IMR-90 (cell line): ENCODE measurements at regions not wholly inside any gene's neighbourhood (a gene's known extent, or its start where the extent isn't known, plus 50 kb on each side); places are given as distances from the start of the nearest gene placed in this dataset.

Experiments
- ATAC-seq: fragments of 200-7000 bp; cut with Tn5 transposase; 2 replicates; pipeline ENCODE4 v1.9.1; 2020; ENCODE audit warnings: low read depth, mild to moderate bottlenecking, moderate library complexity
- BruUV-seq: library from RNA; stranded (reverse); fragments of 400-500 nt; replicated peaks from 2 replicates; lab custom pipeline; 2021; lab: Mats Ljungman, UMichigan
- CTCF ChIA-PET: fragments of 300-600 bp; formaldehyde crosslinking; extraction: SDS; loops from one replicate; lab custom pipeline; 2021; ENCODE audit warnings: antibody characterized with exemption; lab: Yijun Ruan, JAX
- POLR2A ChIA-PET: fragments of 300-600 bp; sonication (Branson Sonifier 250); formaldehyde crosslinking; loops from one replicate; lab custom pipeline; 2022; ENCODE audit warnings: antibody characterized with exemption; ENCODE audit not compliant: unreplicated experiment; lab: Charles Lee
- DNase-seq: peaks from one replicate; pipeline ENCODE4 v3.0.0; 2013
- H2AFZ ChIP-seq: replicated peaks from 2 replicates; pipeline ENCODE3; 2013; ENCODE audit warnings: low read length, mild to moderate bottlenecking; ENCODE audit not compliant: poor library complexity
- H2AK5ac ChIP-seq: 2 replicates; pipeline ENCODE4 v1.6.1; 2013; ENCODE audit warnings: low read depth, low read length, inconsistent platforms
- H2AK9ac ChIP-seq: replicated peaks from 2 replicates; pipeline ENCODE3; 2013; ENCODE audit warnings: mild to moderate bottlenecking, low read depth, low read length, moderate library complexity; ENCODE audit not compliant: poor library complexity
- H2BK120ac ChIP-seq: 2 replicates; pipeline ENCODE4 v1.6.1; 2013; ENCODE audit warnings: low read depth, low read length, inconsistent platforms
- H2BK15ac ChIP-seq: 3 replicates; pipeline ENCODE4 v1.6.1; 2013; ENCODE audit warnings: low read depth, low read length, inconsistent platforms
- H2BK20ac ChIP-seq: 2 replicates; pipeline ENCODE4 v1.6.1; 2013; ENCODE audit warnings: low read depth, mild to moderate bottlenecking, inconsistent platforms, low read length, moderate library complexity
- H2BK5ac ChIP-seq: 2 replicates; pipeline ENCODE4 v1.6.1; 2013; ENCODE audit warnings: mild to moderate bottlenecking, low read depth, low read length, inconsistent platforms; ENCODE audit not compliant: poor library complexity, severe bottlenecking
- H3K14ac ChIP-seq: replicated peaks from 2 replicates; pipeline ENCODE4 v1.6.1; 2013; ENCODE audit warnings: low read depth, low read length, inconsistent platforms
- H3K18ac ChIP-seq: 2 replicates; pipeline ENCODE4 v1.6.1; 2013; ENCODE audit warnings: low read depth, low read length, control low read depth
- H3K23ac ChIP-seq: 2 replicates; pipeline ENCODE4 v1.6.1; 2013; ENCODE audit warnings: low read depth, low read length, inconsistent platforms
- H3K27ac ChIP-seq: 2 replicates; pipeline ENCODE4 v1.5.1; 2013; ENCODE audit warnings: mild to moderate bottlenecking, control low read depth, low read length; ENCODE audit not compliant: insufficient read depth
- H3K27me3 ChIP-seq: 2 replicates; pipeline ENCODE4 v1.6.1; 2013; ENCODE audit warnings: low read length; ENCODE audit not compliant: control insufficient read depth, insufficient read depth
- H3K36me3 ChIP-seq: 2 replicates; pipeline ENCODE4 v1.6.1; 2013; ENCODE audit warnings: low read length, mixed read lengths; ENCODE audit not compliant: control insufficient read depth, insufficient read depth
- H3K4ac ChIP-seq: 2 replicates; pipeline ENCODE4 v1.6.1; 2013; ENCODE audit warnings: low read depth, low read length, inconsistent platforms
- H3K4me1 ChIP-seq: 2 replicates; pipeline ENCODE4 v1.6.1; 2013; ENCODE audit warnings: low read length, mixed read lengths; ENCODE audit not compliant: control insufficient read depth, insufficient read depth
- H3K4me2 ChIP-seq: 2 replicates; pipeline ENCODE4 v1.6.1; 2013; ENCODE audit warnings: low read depth, mild to moderate bottlenecking, control low read depth, low read length, moderate library complexity
- H3K4me3 ChIP-seq: 2 replicates; pipeline ENCODE4 v1.5.1; 2013; ENCODE audit warnings: low read depth, mild to moderate bottlenecking, control low read depth, low read length, moderate library complexity; ENCODE audit not compliant: insufficient read depth
- H3K56ac ChIP-seq: 2 replicates; pipeline ENCODE4 v1.6.1; 2013; ENCODE audit warnings: low read length, inconsistent platforms; ENCODE audit not compliant: insufficient read depth; ENCODE audit errors: extremely low read depth
- H3K79me1 ChIP-seq, 2 experiments: 2 replicates each; pipeline ENCODE4 v1.6.1; 2013; ENCODE audit warnings: low read length in 2 of 2, inconsistent platforms in 1 of 2, low read depth in 1 of 2
- H3K9ac ChIP-seq: 2 replicates; pipeline ENCODE4 v1.6.1; 2013; ENCODE audit warnings: low read depth, low read length, control low read depth
- H3K9me1 ChIP-seq: 2 replicates; pipeline ENCODE4 v1.6.1; 2013; ENCODE audit warnings: low read length, inconsistent platforms; ENCODE audit not compliant: insufficient read depth
- H3K9me3 ChIP-seq: 2 replicates; pipeline ENCODE4 v1.6.1; 2013; ENCODE audit warnings: low read length; ENCODE audit not compliant: control insufficient read depth, insufficient read depth
- H4K20me1 ChIP-seq: 2 replicates; pipeline ENCODE4 v1.6.1; 2013; ENCODE audit warnings: low read length, inconsistent platforms; ENCODE audit not compliant: insufficient read depth
- H4K5ac ChIP-seq: 2 replicates; pipeline ENCODE4 v1.6.1; 2013; ENCODE audit warnings: mild to moderate bottlenecking, low read depth, low read length, control low read depth
- H4K8ac ChIP-seq, 2 experiments: 2 replicates each; pipeline ENCODE4 v1.6.1; 2013; ENCODE audit warnings: low read depth in 2 of 2, low read length in 2 of 2, control low read depth in 1 of 2, inconsistent platforms in 1 of 2
- H4K91ac ChIP-seq: 2 replicates; pipeline ENCODE4 v1.6.1; 2013; ENCODE audit warnings: low read depth, low read length, inconsistent platforms; ENCODE audit not compliant: insufficient read depth
- BHLHE40 ChIP-seq: fragments of 150-350 bp; IDR thresholded peaks from 2 replicates; pipeline ENCODE4 v1.6.1; 2016; ENCODE audit warnings: mild to moderate bottlenecking, low read depth, low read length
- CEBPB ChIP-seq: IDR thresholded peaks from 2 replicates; pipeline ENCODE4 v1.6.1; 2012; ENCODE audit warnings: low read depth, low read length, improper control_type of control experiment
- CHD1 ChIP-seq: IDR thresholded peaks from 2 replicates; pipeline ENCODE4 v1.6.1; 2012; ENCODE audit warnings: low read depth, low read length, improper control_type of control experiment
- FOS ChIP-seq: fragments of 150-350 bp; IDR thresholded peaks from 2 replicates; pipeline ENCODE4 v1.6.1; 2016; ENCODE audit warnings: low read depth, low read length
- MAFK ChIP-seq: IDR thresholded peaks from 2 replicates; pipeline ENCODE4 v1.6.1; 2012; ENCODE audit warnings: low read depth, low read length, improper control_type of control experiment
- MAZ ChIP-seq: IDR thresholded peaks from 2 replicates; pipeline ENCODE4 v1.6.1; 2012; ENCODE audit warnings: low read depth, mild to moderate bottlenecking, low read length, improper control_type of control experiment, moderate library complexity, borderline replicate concordance
- MXI1 ChIP-seq: IDR thresholded peaks from 2 replicates; pipeline ENCODE4 v1.6.1; 2012; ENCODE audit warnings: low read depth, mild to moderate bottlenecking, low read length, moderate library complexity, borderline replicate concordance
- NFE2L2 ChIP-seq: fragments of 150-350 bp; IDR thresholded peaks from 2 replicates; pipeline ENCODE4 v1.6.1; 2016; ENCODE audit warnings: low read depth, mild to moderate bottlenecking, low read length
- POLR2A ChIP-seq: IDR thresholded peaks from 2 replicates; pipeline ENCODE4 v1.6.1; 2012; ENCODE audit warnings: mild to moderate bottlenecking, low read depth, low read length
- RAD21 ChIP-seq: IDR thresholded peaks from 2 replicates; pipeline ENCODE4 v1.6.1; 2012; ENCODE audit warnings: low read length, improper control_type of control experiment
- RCOR1 ChIP-seq: IDR thresholded peaks from 2 replicates; pipeline ENCODE4 v1.6.1; 2012; ENCODE audit warnings: mild to moderate bottlenecking, low read length, improper control_type of control experiment; ENCODE audit not compliant: insufficient replicate concordance
- RFX5 ChIP-seq: IDR thresholded peaks from 2 replicates; pipeline ENCODE4 v1.8.0; 2012; ENCODE audit warnings: low read depth, mild to moderate bottlenecking, low read length, moderate library complexity
- SMC3 ChIP-seq: fragments of 150-350 bp; IDR thresholded peaks from 2 replicates; pipeline ENCODE4 v1.6.1; 2016; ENCODE audit warnings: low read depth, mild to moderate bottlenecking, antibody characterized with exemption, low read length, moderate library complexity
- WGBS, 2 experiments: methylation state at CpG; one replicate each; pipeline versions ENCODE4 v1.1.5 to v1.1.7; 2013; ENCODE audit warnings: missing lambda C conversion rate in 2 of 2; ENCODE audit not compliant: insufficient read length in 1 of 2; ENCODE audit errors: extremely low coverage in 2 of 2; 5-methylcytosine and 5-hydroxymethylcytosine counted together
- dilution Hi-C: fragments of 300-500 bp; cut with HindIII; formaldehyde crosslinking; loops from one replicate; pipeline ENCODE4 v1.14.3; 2018; ENCODE audit warnings: low sequenced_read_pairs; ENCODE audit not compliant: unreplicated experiment
- in situ Hi-C: fragments of 300-500 bp; cut with MboI; formaldehyde crosslinking; loops from 3 replicates; pipeline ENCODE4 v1.14.3; 2019; ENCODE audit warnings: low sequenced_read_pairs, inconsistent platforms, mixed read lengths
- intact Hi-C: fragments of 100-400 bp; cut with micrococcal nuclease; formaldehyde crosslinking; loops from 2 replicates; pipeline ENCODE4 v1.10.0; 2022
- TF ChIP-seq, protein P1 (sequence below): fragments of 150-350 bp; IDR thresholded peaks from 2 replicates; pipeline ENCODE4 v1.6.1; 2017; ENCODE audit warnings: mild to moderate bottlenecking, antibody characterized with exemption, low read length, low read depth
- TF ChIP-seq, protein P2 (sequence below): conservative IDR thresholded peaks from 2 replicates; pipeline ENCODE4 v1.5.1; 2012; ENCODE audit warnings: mild to moderate bottlenecking, low read depth, low read length, improper control_type of control experiment
- TF ChIP-seq, protein P3 (sequence below): fragments of 150-350 bp; IDR thresholded peaks from 2 replicates; pipeline ENCODE4 v1.6.1; 2016; ENCODE audit warnings: low read depth, mild to moderate bottlenecking, low read length, moderate library complexity, borderline replicate concordance

DNA sequence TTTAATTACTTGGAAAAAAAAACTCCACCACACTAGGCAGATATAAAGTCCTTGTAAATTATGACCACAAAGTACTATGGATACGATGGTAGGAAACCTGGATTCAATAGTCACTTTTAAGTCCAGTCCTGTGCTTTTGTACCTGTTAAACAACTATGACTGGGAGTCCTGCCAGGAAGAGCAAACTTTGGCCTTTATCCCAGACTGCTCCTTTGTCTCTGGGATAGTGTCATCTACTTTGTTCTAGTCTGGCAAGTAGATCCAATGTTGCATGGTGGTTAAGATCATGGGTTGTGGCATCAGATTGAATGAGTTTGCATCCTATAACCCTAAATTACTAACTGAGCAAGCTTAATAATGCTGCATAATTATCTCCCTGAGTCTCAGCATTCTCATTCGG lies 175.3 kb upstream of the FGF13 start:
- H3K4me1 ChIP-seq: no peaks in the 10 kb centered on the region
- intact Hi-C loops: no loop called here
- dilution Hi-C loops: no loop called here
- no peak overlapping the region for H4K5ac ChIP-seq
- TF ChIP-seq, protein P1, sequence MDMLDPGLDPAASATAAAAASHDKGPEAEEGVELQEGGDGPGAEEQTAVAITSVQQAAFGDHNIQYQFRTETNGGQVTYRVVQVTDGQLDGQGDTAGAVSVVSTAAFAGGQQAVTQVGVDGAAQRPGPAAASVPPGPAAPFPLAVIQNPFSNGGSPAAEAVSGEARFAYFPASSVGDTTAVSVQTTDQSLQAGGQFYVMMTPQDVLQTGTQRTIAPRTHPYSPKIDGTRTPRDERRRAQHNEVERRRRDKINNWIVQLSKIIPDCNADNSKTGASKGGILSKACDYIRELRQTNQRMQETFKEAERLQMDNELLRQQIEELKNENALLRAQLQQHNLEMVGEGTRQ: no peak
- no peak for TF ChIP-seq RCOR1
- no peak for TF ChIP-seq CEBPB
- TF ChIP-seq FOS: no peak
- no peak for TF ChIP-seq MXI1
- TF ChIP-seq RFX5: no peak
- no peak for TF ChIP-seq POLR2A
- no peak for TF ChIP-seq MAFK
- TF ChIP-seq, protein P2, sequence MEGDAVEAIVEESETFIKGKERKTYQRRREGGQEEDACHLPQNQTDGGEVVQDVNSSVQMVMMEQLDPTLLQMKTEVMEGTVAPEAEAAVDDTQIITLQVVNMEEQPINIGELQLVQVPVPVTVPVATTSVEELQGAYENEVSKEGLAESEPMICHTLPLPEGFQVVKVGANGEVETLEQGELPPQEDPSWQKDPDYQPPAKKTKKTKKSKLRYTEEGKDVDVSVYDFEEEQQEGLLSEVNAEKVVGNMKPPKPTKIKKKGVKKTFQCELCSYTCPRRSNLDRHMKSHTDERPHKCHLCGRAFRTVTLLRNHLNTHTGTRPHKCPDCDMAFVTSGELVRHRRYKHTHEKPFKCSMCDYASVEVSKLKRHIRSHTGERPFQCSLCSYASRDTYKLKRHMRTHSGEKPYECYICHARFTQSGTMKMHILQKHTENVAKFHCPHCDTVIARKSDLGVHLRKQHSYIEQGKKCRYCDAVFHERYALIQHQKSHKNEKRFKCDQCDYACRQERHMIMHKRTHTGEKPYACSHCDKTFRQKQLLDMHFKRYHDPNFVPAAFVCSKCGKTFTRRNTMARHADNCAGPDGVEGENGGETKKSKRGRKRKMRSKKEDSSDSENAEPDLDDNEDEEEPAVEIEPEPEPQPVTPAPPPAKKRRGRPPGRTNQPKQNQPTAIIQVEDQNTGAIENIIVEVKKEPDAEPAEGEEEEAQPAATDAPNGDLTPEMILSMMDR: no peak
- TF ChIP-seq RAD21: no peak
- TF ChIP-seq NFE2L2: no peak
- no peak for TF ChIP-seq MAZ
- TF ChIP-seq BHLHE40: no peak
- no peak for TF ChIP-seq SMC3
- TF ChIP-seq, protein P3, sequence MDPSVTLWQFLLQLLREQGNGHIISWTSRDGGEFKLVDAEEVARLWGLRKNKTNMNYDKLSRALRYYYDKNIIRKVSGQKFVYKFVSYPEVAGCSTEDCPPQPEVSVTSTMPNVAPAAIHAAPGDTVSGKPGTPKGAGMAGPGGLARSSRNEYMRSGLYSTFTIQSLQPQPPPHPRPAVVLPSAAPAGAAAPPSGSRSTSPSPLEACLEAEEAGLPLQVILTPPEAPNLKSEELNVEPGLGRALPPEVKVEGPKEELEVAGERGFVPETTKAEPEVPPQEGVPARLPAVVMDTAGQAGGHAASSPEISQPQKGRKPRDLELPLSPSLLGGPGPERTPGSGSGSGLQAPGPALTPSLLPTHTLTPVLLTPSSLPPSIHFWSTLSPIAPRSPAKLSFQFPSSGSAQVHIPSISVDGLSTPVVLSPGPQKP: no peak
- no peak for TF ChIP-seq CHD1
- no peaks in the 10 kb centered on the region for H3K79me1 ChIP-seq
- no CpG with 5 or more reads among the region's 2 CpGs for WGBS, 2 experiments
- no peak overlapping the region for H2BK15ac ChIP-seq
- ChIA-PET POLR2A (no interaction called here), CTCF (no interaction called here)
- no peak overlapping the region for H3K9ac ChIP-seq
- no peak overlapping the region for H3K14ac ChIP-seq
- H3K18ac ChIP-seq: no peak overlapping the region
- no peaks in the 10 kb centered on the region for H4K20me1 ChIP-seq
- no TSS peak for BruUV-seq
- no peak overlapping the region for H3K4me3 ChIP-seq
- H3K23ac ChIP-seq: no peak overlapping the region
- H3K27ac ChIP-seq: no peak overlapping the region
- H2AK5ac ChIP-seq: no peak overlapping the region
- no peak overlapping the region for H2BK5ac ChIP-seq
- no peak overlapping the region for H3K56ac ChIP-seq
- H4K91ac ChIP-seq: no peak overlapping the region
- H2BK120ac ChIP-seq: no peak overlapping the region
- ATAC-seq (no peak), DNase-seq (no peak)
- H3K27me3 ChIP-seq: no peaks in the 10 kb centered on the region
- H4K8ac ChIP-seq: no peak overlapping the region
- H2AK9ac ChIP-seq: no peak overlapping the region
- in situ Hi-C loops: no loop called here
- no peaks in the 10 kb centered on the region for H3K36me3 ChIP-seq
- no peak overlapping the region for H3K4ac ChIP-seq
- no peak overlapping the region for H2BK20ac ChIP-seq
- H3K9me3 ChIP-seq: no peaks in the 10 kb centered on the region
- no peaks in the 10 kb centered on the region for H3K9me1 ChIP-seq
- H2AFZ ChIP-seq: no peak overlapping the region
- H3K4me2 ChIP-seq: no peak overlapping the region
